Heart right ventricle (tissue), 16 donors: ENCODE measurements at regions not wholly inside any gene's neighbourhood (a gene's known extent, or its start where the extent isn't known, plus 50 kb on each side); places are given as distances from the start of the nearest gene placed in this dataset.

Experiments
- ATAC-seq, 8 donors: fragments of 200-7000 bp; cut with Tn5 transposase; one replicate each; pipeline ENCODE4 v1.9.1; 2020; ENCODE audit warnings: mild to moderate bottlenecking in 8 of 8, moderate library complexity in 8 of 8, moderate number of reproducible peaks in 1 of 8
- DNase-seq, 2 donors: peaks; one replicate each; pipeline ENCODE4 v3.0.0-alpha.2; 2020
- H3K27ac ChIP-seq, 10 donors: fragments of 200-600 bp; sonication (generic) in 2 of 10; one replicate each; pipeline versions ENCODE4 v1.5.0 to v1.8.0; 2020 to 2022; ENCODE audit warnings: mild to moderate bottlenecking in 3 of 10
- H3K27me3 ChIP-seq, 7 donors: fragments of 200-600 bp; one replicate each; pipeline ENCODE4 v1.8.0; 2021 to 2022; ENCODE audit warnings: mild to moderate bottlenecking in 2 of 7
- H3K36me3 ChIP-seq, 9 donors: fragments of 200-600 bp; sonication (generic) in 1 of 9; one replicate each; pipeline versions ENCODE4 v1.5.0 to v1.8.0; 2020 to 2022; ENCODE audit warnings: mild to moderate bottlenecking in 2 of 9
- H3K4me1 ChIP-seq, 9 donors: fragments of 200-600 bp; sonication (generic) in 1 of 9; one replicate each; pipeline versions ENCODE4 v1.5.0 to v1.8.0; 2020 to 2022; ENCODE audit warnings: mild to moderate bottlenecking in 4 of 9
- H3K4me3 ChIP-seq, 10 donors: fragments of 200-600 bp; sonication (generic) in 2 of 10; one replicate each; pipeline versions ENCODE4 v1.5.0 to v1.8.0; 2020 to 2022; ENCODE audit warnings: mild to moderate bottlenecking in 7 of 10, moderate library complexity in 2 of 10
- H3K9me3 ChIP-seq, 11 donors: fragments of 200-600 bp in 10 of 11; sonication (generic) in 2 of 11; one replicate each; pipeline versions ENCODE4 v1.5.0 to v1.8.0; 2013 to 2022; ENCODE audit warnings: mild to moderate bottlenecking in 2 of 11, control low read depth in 1 of 11, moderate library complexity in 1 of 11
- CTCF ChIP-seq, 9 donors: fragments of 200-600 bp; sonication (generic) in 2 of 9; IDR thresholded peaks; one replicate each; pipeline versions ENCODE4 v1.5.0 to v1.8.0; 2021 to 2022; ENCODE audit warnings: antibody characterized with exemption in 9 of 9, mild to moderate bottlenecking in 5 of 9, moderate library complexity in 1 of 9
- WGBS, 2 donors: extraction: QIAGEN DNeasy Blood & Tissue Kit; methylation state at CpG; one replicate each; pipeline ENCODE4 v1.1.7; 2013; ENCODE audit warnings: inconsistent platforms in 1 of 2; 5-methylcytosine and 5-hydroxymethylcytosine counted together
- intact Hi-C, 10 donors: fragments of 100-400 bp; cut with DNase I; formaldehyde crosslinking; loops; one replicate each; pipeline versions ENCODE4 v1.11.1 to v1.14.2; 2022
- donor health status: Arrhythmogenic right ventricular cardiomyopathy.
- donor health status: ischemic (EF 13 %, LVEDD 7.1; RV severe dilation, severe dysfunction).
- donor health status: healthy with polysubstance abuse.
- donor health status: DM: no; HTN: yes; CAD: no.
- donor health status: DM: no; HTN: no; CAD: no.
- donor health status: ischemic (EF 25% LVEDD 6.9; RV normal size, moderate dysfunction).
- donor health status: ischemic (EF 25% LVEDD 5.7; RV mildly dilated, moderate dysfunction).
- donor health status: healthy.
- donor health status: DM: yes; HTN: yes; CAD: no.
- donor health status: Ischemic cardiomyopathy.
- donor health status: ischemic (EF 35%, LVEDD 5.7; RV mildly dilated, moderate dysfunction).
- donor health status: nonischemic (EF 11% LVEDD 7.7; RV severe dilation, severe dysfunction).
- donor health status: DM: yes; HTN: yes; CAD: no.
- donor health status: PGD.
- donor health status: ischemic (EF 29% LVEDD 5.4; RV normal size, mild dysfunction).
- donor health status: nonischemic (EF 23%, LVEDD 6.1; RV moderate dilation, normal function).

- Histone ChIP-seq H3K4me1 (peaks cover 0 to 30% (median 14%) of the 10 kb centered on the region in 9 donors), H3K27me3 (no peaks in the 10 kb centered on the region), H3K4me3 (no peak overlapping the region), H3K27ac (no peak overlapping the region), H3K9me3 (no peaks in the 10 kb centered on the region), H3K36me3 (no peaks in the 10 kb centered on the region)
- no peak for ATAC-seq
- no peak for TF ChIP-seq CTCF (IDR thresholded peaks at IDR 0.05)
- DNase-seq: no peak
- WGBS, 2 donors: 57 to 65% methylated on average over 2 of the region's 2 CpGs
- intact Hi-C loops: no loop called here
These were observed 191.5 kb downstream of the SNX18 start for GRCh38 chr5:54709096-54709495.

- H3K4me3 ChIP-seq: no peak overlapping the region
- no peak overlapping the region for H3K27ac ChIP-seq
- H3K36me3 ChIP-seq: no peaks in the 10 kb centered on the region
- H3K9me3 ChIP-seq: no peaks in the 10 kb centered on the region
- peaks cover 6 to 43% (median 25%) of the 10 kb centered on the region in 9 donors for H3K4me1 ChIP-seq
- WGBS, 2 donors: 83 to 90% methylated on average over 2 of the region's 2 CpGs
- DNase-seq (no peak), ATAC-seq (no peak)
- intact Hi-C loops: no loop called here
- H3K27me3 ChIP-seq: no peaks in the 10 kb centered on the region
- no peak for TF ChIP-seq CTCF (IDR thresholded peaks at IDR 0.05)
These were observed 190.3 kb downstream of the SNX18 start for GRCh38 chr5:54707841-54708240.

- DNase-seq (no peak), ATAC-seq (no peak)
- peaks cover 6 to 60% (median 41%) of the 10 kb centered on the region in 9 donors for H3K4me1 ChIP-seq
- intact Hi-C loops: no loop called here
- H3K36me3 ChIP-seq: no peaks in the 10 kb centered on the region
- H3K4me3 ChIP-seq: no peak overlapping the region
- peak overlapping the region in 1 of 10 donors; percentile 17 for H3K27ac ChIP-seq
- WGBS, 2 donors: 68 to 73% methylated on average over 1 of the region's 1 CpG
- H3K27me3 ChIP-seq: no peaks in the 10 kb centered on the region
- no peaks in the 10 kb centered on the region for H3K9me3 ChIP-seq
- TF ChIP-seq CTCF (IDR thresholded peaks at IDR 0.05): no peak
These were observed 188.6 kb downstream of the SNX18 start for GRCh38 chr5:54705994-54706653.

- WGBS, 2 donors: 50 to 70% methylated on average over 3 of the region's 3 CpGs
- peaks cover 6 to 68% (median 42%) of the 10 kb centered on the region in 9 donors for H3K4me1 ChIP-seq
These were observed 187.3 kb downstream of the SNX18 start for GRCh38 chr5:54704825-54705224.

More at GRCh38 chr5:54704825-54705224, 187.3 kb downstream of the SNX18 start:
- Histone ChIP-seq H3K4me3 (no peak overlapping the region), H3K36me3 (no peaks in the 10 kb centered on the region), H3K27ac (peak overlapping the region in 2 of 10 donors; percentile 31 to 50), H3K9me3 (no peaks in the 10 kb centered on the region), H3K27me3 (no peaks in the 10 kb centered on the region)
- TF ChIP-seq CTCF (IDR thresholded peaks at IDR 0.05): no peak
- ATAC-seq (peak in 6 of 8 donors; percentile 57 to 85 (median 64)), DNase-seq (no peak)
- intact Hi-C loops: loop anchor here in 1 of 10 donors (5.0 kb wide), 1 partner anchor 43 kb away; no protein-coding TSS in a partner anchor
